Panc1 (cell line): ENCODE measurements at regions not wholly inside any gene's neighbourhood (a gene's known extent, or its start where the extent isn't known, plus 50 kb on each side); places are given as distances from the start of the nearest gene placed in this dataset.

ENCODE experiments used
- ATAC-seq: fragments of 200-7000 bp; cut with Tn5 transposase; 2 replicates; pipeline ENCODE4 v1.9.1; 2020; ENCODE audit warnings: mild to moderate bottlenecking, moderate library complexity
- BruUV-seq: library from RNA; stranded (reverse); fragments of 400-500 nt; replicated peaks from 2 replicates; lab custom pipeline; 2021; lab: Mats Ljungman, UMichigan
- CTCF ChIA-PET: fragments of 300-600 bp; sonication (Branson Sonifier 250); formaldehyde crosslinking; loops from one replicate; lab custom pipeline; 2022; ENCODE audit warnings: antibody characterized with exemption; lab: Charles Lee
- POLR2A ChIA-PET: fragments of 300-600 bp; sonication (Branson Sonifier 250); formaldehyde crosslinking; loops from one replicate; lab custom pipeline; 2022; ENCODE audit warnings: antibody characterized with exemption; lab: Charles Lee
- DNase-seq: peaks from one replicate; pipeline ENCODE4 v3.0.0-alpha.2; 2010; ENCODE audit warnings: low read depth, low spot score
- H3K27ac ChIP-seq: 2 replicates; pipeline ENCODE4 v1.5.1; 2011; ENCODE audit warnings: mild to moderate bottlenecking, low read length, inconsistent platforms
- H3K27me3 ChIP-seq: fragments of 200-500 bp; sonication (Bioruptor generic); 2 replicates; pipeline ENCODE4 v1.6.0; 2014; ENCODE audit warnings: low read length, inconsistent platforms; ENCODE audit not compliant: control insufficient read depth, insufficient read depth
- H3K36me3 ChIP-seq: fragments of 200-500 bp; sonication (Bioruptor generic); 2 replicates; pipeline ENCODE4 v1.5.1; 2014; ENCODE audit warnings: inconsistent platforms, mild to moderate bottlenecking, low read length, moderate library complexity; ENCODE audit not compliant: control insufficient read depth, insufficient read depth
- H3K4me1 ChIP-seq: 2 replicates; pipeline ENCODE4 v1.5.1; 2011; ENCODE audit warnings: inconsistent platforms, mild to moderate bottlenecking, low read length, moderate library complexity; ENCODE audit not compliant: control insufficient read depth, insufficient read depth
- H3K4me3 ChIP-seq, 2 experiments: 2 replicates each; pipeline ENCODE4 v1.5.1; 2011 to 2012; ENCODE audit warnings: low read depth in 2 of 2, low read length in 2 of 2, mild to moderate bottlenecking in 2 of 2, inconsistent platforms in 1 of 2, moderate library complexity in 1 of 2
- H3K9me3 ChIP-seq: fragments of 200-500 bp; sonication (Bioruptor generic); 2 replicates; pipeline ENCODE4 v1.5.1; 2014; ENCODE audit warnings: low read depth, mild to moderate bottlenecking, inconsistent platforms, low read length, moderate library complexity; ENCODE audit not compliant: control insufficient read depth, insufficient read depth
- POLR2AphosphoS5 ChIP-seq: IDR thresholded peaks from 2 replicates; pipeline ENCODE4 v1.6.1; 2012; ENCODE audit warnings: mild to moderate bottlenecking, low read depth, low read length, moderate library complexity
- SIN3A ChIP-seq: IDR thresholded peaks from 2 replicates; pipeline ENCODE4 v1.6.1; 2012; ENCODE audit warnings: low read depth, mild to moderate bottlenecking, low read length, moderate library complexity, borderline replicate concordance; ENCODE audit not compliant: insufficient read depth
- TCF7L2 ChIP-seq: IDR thresholded peaks from 2 replicates; pipeline ENCODE4 v1.6.1; 2011; ENCODE audit warnings: mild to moderate bottlenecking, low read depth, low read length, inconsistent platforms
- in situ Hi-C: cut with HindIII; loops from 2 replicates; pipeline ENCODE4 v1.10.0; 2016; ENCODE audit warnings: low sequenced_read_pairs, low pct_unique_long_range_greater_than_20kb
- intact Hi-C: fragments of 100-400 bp; cut with micrococcal nuclease; formaldehyde crosslinking; loops from one replicate; pipeline ENCODE4 v1.10.0; 2022; ENCODE audit not compliant: unreplicated experiment
- TF ChIP-seq, protein P1 (sequence below): fragments of 450-650 bp; IDR thresholded peaks from 2 replicates; pipeline ENCODE4 v1.5.1; 2017; ENCODE audit warnings: mild to moderate bottlenecking
- TF ChIP-seq, protein P2 (sequence below), 2 experiments: IDR thresholded peaks; 2 replicates each; pipeline ENCODE4 v1.6.1; 2011 to 2012; ENCODE audit warnings: low read depth in 2 of 2, control low read depth in 1 of 2, low read length in 1 of 2, mild to moderate bottlenecking in 1 of 2, moderate library complexity in 1 of 2; ENCODE audit not compliant: insufficient read depth in 1 of 2

DNA sequence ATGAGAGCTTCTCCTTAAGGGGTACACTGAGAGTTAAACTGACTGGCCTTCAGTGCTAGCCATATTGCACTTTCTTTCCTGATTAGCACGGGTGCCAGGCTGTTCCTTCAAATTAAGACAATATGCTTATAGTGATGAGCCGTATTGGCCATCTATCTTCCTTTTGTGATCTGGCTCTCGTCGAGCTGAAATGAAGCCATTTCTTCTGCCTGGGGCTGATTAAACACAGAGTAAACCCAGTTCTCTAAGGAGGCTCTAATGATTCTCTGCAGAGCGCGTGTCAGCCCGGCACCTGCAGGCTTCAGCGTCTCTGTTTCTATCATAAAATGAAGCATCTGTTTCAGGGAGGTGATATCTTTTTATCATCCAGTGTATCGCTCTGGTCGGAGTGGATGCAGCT, 107.5 kb upstream of the NR2F2 start:
- TF ChIP-seq SIN3A (no peak), TCF7L2 (no peak), POLR2AphosphoS5 (no peak)
- TF ChIP-seq, protein P1, sequence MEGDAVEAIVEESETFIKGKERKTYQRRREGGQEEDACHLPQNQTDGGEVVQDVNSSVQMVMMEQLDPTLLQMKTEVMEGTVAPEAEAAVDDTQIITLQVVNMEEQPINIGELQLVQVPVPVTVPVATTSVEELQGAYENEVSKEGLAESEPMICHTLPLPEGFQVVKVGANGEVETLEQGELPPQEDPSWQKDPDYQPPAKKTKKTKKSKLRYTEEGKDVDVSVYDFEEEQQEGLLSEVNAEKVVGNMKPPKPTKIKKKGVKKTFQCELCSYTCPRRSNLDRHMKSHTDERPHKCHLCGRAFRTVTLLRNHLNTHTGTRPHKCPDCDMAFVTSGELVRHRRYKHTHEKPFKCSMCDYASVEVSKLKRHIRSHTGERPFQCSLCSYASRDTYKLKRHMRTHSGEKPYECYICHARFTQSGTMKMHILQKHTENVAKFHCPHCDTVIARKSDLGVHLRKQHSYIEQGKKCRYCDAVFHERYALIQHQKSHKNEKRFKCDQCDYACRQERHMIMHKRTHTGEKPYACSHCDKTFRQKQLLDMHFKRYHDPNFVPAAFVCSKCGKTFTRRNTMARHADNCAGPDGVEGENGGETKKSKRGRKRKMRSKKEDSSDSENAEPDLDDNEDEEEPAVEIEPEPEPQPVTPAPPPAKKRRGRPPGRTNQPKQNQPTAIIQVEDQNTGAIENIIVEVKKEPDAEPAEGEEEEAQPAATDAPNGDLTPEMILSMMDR, result no peak
- TF ChIP-seq, protein P2, sequence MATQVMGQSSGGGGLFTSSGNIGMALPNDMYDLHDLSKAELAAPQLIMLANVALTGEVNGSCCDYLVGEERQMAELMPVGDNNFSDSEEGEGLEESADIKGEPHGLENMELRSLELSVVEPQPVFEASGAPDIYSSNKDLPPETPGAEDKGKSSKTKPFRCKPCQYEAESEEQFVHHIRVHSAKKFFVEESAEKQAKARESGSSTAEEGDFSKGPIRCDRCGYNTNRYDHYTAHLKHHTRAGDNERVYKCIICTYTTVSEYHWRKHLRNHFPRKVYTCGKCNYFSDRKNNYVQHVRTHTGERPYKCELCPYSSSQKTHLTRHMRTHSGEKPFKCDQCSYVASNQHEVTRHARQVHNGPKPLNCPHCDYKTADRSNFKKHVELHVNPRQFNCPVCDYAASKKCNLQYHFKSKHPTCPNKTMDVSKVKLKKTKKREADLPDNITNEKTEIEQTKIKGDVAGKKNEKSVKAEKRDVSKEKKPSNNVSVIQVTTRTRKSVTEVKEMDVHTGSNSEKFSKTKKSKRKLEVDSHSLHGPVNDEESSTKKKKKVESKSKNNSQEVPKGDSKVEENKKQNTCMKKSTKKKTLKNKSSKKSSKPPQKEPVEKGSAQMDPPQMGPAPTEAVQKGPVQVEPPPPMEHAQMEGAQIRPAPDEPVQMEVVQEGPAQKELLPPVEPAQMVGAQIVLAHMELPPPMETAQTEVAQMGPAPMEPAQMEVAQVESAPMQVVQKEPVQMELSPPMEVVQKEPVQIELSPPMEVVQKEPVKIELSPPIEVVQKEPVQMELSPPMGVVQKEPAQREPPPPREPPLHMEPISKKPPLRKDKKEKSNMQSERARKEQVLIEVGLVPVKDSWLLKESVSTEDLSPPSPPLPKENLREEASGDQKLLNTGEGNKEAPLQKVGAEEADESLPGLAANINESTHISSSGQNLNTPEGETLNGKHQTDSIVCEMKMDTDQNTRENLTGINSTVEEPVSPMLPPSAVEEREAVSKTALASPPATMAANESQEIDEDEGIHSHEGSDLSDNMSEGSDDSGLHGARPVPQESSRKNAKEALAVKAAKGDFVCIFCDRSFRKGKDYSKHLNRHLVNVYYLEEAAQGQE (IDR thresholded peaks at IDR 0.05; ENCODE audit: insufficient read depth in 1 of 2, low read depth in 2 of 2, low read length in 1 of 2), result no peak
- no TSS peak for BruUV-seq
- H3K27ac ChIP-seq, result no peak overlapping the region
- intact Hi-C loops (no loop called here), in situ Hi-C loops (no loop called here)
- H3K36me3 ChIP-seq, result no peaks in the 10 kb centered on the region
- no peaks in the 10 kb centered on the region; the same call in 1 of the 2 replicates for H3K4me1 ChIP-seq
- H3K9me3 ChIP-seq, result no peaks in the 10 kb centered on the region
- ChIA-PET POLR2A (interaction anchor here (0.6 kb wide), 1 partner anchor 26 kb away, joined by 3 read pairs; no protein-coding TSS in a partner anchor), CTCF (no interaction called here)
- no peak overlapping the region for H3K4me3 ChIP-seq
- DNase-seq (no peak), ATAC-seq (no peak)
- no peaks in the 10 kb centered on the region for H3K27me3 ChIP-seq

DNA sequence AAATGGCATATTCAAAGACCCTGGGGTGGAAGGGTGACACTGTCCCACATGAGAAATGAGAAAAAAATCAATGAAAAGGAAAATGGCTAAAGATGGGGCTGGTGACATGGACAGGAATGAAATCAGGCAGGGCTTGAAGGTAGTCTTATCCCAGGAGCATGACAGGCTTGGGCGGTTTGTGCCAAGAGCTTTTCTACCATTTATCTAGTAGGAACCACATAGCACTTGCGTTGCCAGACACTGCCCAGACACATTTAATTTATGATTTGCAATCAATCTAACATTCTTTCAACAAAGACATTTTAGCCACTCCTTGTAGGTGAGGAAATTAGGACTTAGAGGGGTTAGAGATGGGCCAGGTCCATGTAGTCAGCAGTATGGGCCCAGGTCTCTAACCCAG, 106.6 kb upstream of the NR2F2 start:
- no peaks in the 10 kb centered on the region for H3K9me3 ChIP-seq
- intact Hi-C loops, result no loop called here
- H3K4me3 ChIP-seq, result no peak overlapping the region
- H3K27ac ChIP-seq, result no peak overlapping the region
- CTCF ChIA-PET, result interaction anchor here (0.7 kb wide), 1 partner anchor 9 kb away, joined by 4 read pairs; no protein-coding TSS in a partner anchor
- TF ChIP-seq POLR2AphosphoS5, result no peak
- TF ChIP-seq SIN3A, result no peak
- no peak for TF ChIP-seq TCF7L2
- TF ChIP-seq, protein P2 (IDR thresholded peaks at IDR 0.05; ENCODE audit: insufficient read depth in 1 of 2, low read depth in 2 of 2, low read length in 1 of 2), result no peak
- TF ChIP-seq, protein P1, result no peak
- no peaks in the 10 kb centered on the region; the same call in 1 of the 2 replicates for H3K4me1 ChIP-seq
- H3K27me3 ChIP-seq, result no peaks in the 10 kb centered on the region
- H3K36me3 ChIP-seq, result no peaks in the 10 kb centered on the region
- in situ Hi-C loops, result no loop called here
- POLR2A ChIA-PET, result no interaction called here
- ATAC-seq (no peak), DNase-seq (no peak)
- BruUV-seq, result no TSS peak
